ENCODE measurements at regions not wholly inside any gene's neighbourhood (a gene's known extent, or its start where the extent isn't known, plus 50 kb on each side); places are given as distances from the start of the nearest gene placed in this dataset.

GRCh38 chr10:110409926-110410325 is 87.8 kb upstream of the DUSP5 start:
- TF ChIP-seq, protein P1, sequence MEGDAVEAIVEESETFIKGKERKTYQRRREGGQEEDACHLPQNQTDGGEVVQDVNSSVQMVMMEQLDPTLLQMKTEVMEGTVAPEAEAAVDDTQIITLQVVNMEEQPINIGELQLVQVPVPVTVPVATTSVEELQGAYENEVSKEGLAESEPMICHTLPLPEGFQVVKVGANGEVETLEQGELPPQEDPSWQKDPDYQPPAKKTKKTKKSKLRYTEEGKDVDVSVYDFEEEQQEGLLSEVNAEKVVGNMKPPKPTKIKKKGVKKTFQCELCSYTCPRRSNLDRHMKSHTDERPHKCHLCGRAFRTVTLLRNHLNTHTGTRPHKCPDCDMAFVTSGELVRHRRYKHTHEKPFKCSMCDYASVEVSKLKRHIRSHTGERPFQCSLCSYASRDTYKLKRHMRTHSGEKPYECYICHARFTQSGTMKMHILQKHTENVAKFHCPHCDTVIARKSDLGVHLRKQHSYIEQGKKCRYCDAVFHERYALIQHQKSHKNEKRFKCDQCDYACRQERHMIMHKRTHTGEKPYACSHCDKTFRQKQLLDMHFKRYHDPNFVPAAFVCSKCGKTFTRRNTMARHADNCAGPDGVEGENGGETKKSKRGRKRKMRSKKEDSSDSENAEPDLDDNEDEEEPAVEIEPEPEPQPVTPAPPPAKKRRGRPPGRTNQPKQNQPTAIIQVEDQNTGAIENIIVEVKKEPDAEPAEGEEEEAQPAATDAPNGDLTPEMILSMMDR (IDR thresholded peaks at IDR 0.05; ENCODE audit: insufficient read depth, low read length, poor library complexity, severe bottlenecking): no peak
- TF ChIP-seq EZH2phosphoT487 (conservative IDR thresholded peaks at IDR 0.05; ENCODE audit: low read length): no peak
